SJCRH30 (cell line): ENCODE measurements at regions not wholly inside any gene's neighbourhood (a gene's known extent, or its start where the extent isn't known, plus 50 kb on each side); places are given as distances from the start of the nearest gene placed in this dataset.

Experiments
- DNase-seq, 2 experiments: peaks; one replicate each; pipeline ENCODE4 v3.0.0-alpha.2; 2015 to 2020
- H3K27ac ChIP-seq: fragments of 250-450 bp; sonication (Bioruptor Pico); 2 replicates; pipeline ENCODE4 v1.5.1; 2020; ENCODE audit warnings: mild to moderate bottlenecking, moderate library complexity
- H3K27me3 ChIP-seq: fragments of 250-450 bp; sonication (Bioruptor Pico); 2 replicates; pipeline ENCODE4 v1.5.1; 2020; ENCODE audit warnings: mild to moderate bottlenecking, moderate library complexity
- H3K36me3 ChIP-seq: fragments of 250-450 bp; sonication (Bioruptor Pico); 2 replicates; pipeline ENCODE4 v1.5.1; 2020; ENCODE audit warnings: mild to moderate bottlenecking, moderate library complexity
- H3K4me1 ChIP-seq: fragments of 250-450 bp; sonication (Bioruptor Pico); 2 replicates; pipeline ENCODE4 v1.5.1; 2020; ENCODE audit warnings: mild to moderate bottlenecking, moderate library complexity
- H3K4me3 ChIP-seq: fragments of 250-450 bp; sonication (Bioruptor Pico); 2 replicates; pipeline ENCODE4 v1.5.1; 2020; ENCODE audit warnings: mild to moderate bottlenecking, moderate library complexity
- H3K9me3 ChIP-seq: fragments of 250-450 bp; sonication (Bioruptor Pico); replicated peaks from 2 replicates; pipeline ENCODE4 v1.5.1; 2020; ENCODE audit warnings: mild to moderate bottlenecking, moderate library complexity

GRCh38 chr6:44641344-44642031 lies 254.0 kb downstream of the CDC5L start:
- DNase-seq: no peak
- Histone ChIP-seq H3K36me3 (no peaks in the 10 kb centered on the region), H3K4me1 (no peaks in the 10 kb centered on the region), H3K27ac (no peak overlapping the region), H3K4me3 (no peak overlapping the region), H3K9me3 (no peaks in the 10 kb centered on the region; the same call in 1 of the 2 replicates), H3K27me3 (no peaks in the 10 kb centered on the region)

DNA sequence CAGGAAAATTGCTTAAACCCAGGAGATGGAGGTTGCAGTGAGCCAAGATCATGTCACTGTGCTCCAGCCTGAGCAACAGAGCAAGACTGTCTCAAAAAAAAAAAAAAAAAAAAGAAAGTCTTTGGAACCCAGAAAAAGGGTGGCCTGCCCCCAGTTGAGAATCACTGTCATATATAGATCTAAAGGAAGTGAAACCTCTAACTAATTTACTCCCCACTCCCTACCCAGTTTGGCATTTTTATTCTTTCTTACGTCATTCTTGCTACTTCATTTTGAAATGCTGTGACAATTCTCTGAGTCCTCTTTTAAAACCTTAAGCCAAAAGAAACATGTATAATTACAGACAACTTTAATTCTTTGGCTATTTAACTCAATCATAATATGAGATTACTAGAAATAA lies 254.8 kb downstream of the CDC5L start:
- no peaks in the 10 kb centered on the region for H3K4me1 ChIP-seq
- H3K27me3 ChIP-seq: no peaks in the 10 kb centered on the region
- no peak overlapping the region for H3K27ac ChIP-seq
- H3K4me3 ChIP-seq: no peak overlapping the region
- no peaks in the 10 kb centered on the region for H3K36me3 ChIP-seq
- H3K9me3 ChIP-seq: no peaks in the 10 kb centered on the region; the same call in 1 of the 2 replicates
- no peak for DNase-seq

GRCh38 chr6:44642870-44643522 lies 255.5 kb downstream of the CDC5L start:
- Histone ChIP-seq H3K4me3 (no peak overlapping the region), H3K9me3 (no peaks in the 10 kb centered on the region; the same call in 1 of the 2 replicates), H3K36me3 (no peaks in the 10 kb centered on the region), H3K27me3 (no peaks in the 10 kb centered on the region), H3K4me1 (no peaks in the 10 kb centered on the region), H3K27ac (no peak overlapping the region)
- no peak for DNase-seq

GRCh38 chr6:44645276-44645675 lies 257.8 kb downstream of the CDC5L start:
- peaks cover 10% of the 10 kb centered on the region for H3K4me1 ChIP-seq
- H3K36me3 ChIP-seq: no peaks in the 10 kb centered on the region; the same call in 1 of the 2 replicates
- no peak for DNase-seq
- no peak overlapping the region for H3K4me3 ChIP-seq
- H3K27ac ChIP-seq: no peak overlapping the region
- H3K27me3 ChIP-seq: no peaks in the 10 kb centered on the region
- no peaks in the 10 kb centered on the region; the same call in 1 of the 2 replicates for H3K9me3 ChIP-seq

- Histone ChIP-seq H3K9me3 (no peaks in the 10 kb centered on the region; the same call in 1 of the 2 replicates), H3K4me1 (peaks cover 17% of the 10 kb centered on the region), H3K36me3 (no peaks in the 10 kb centered on the region; the same call in 1 of the 2 replicates), H3K27me3 (no peaks in the 10 kb centered on the region), H3K27ac (no peak overlapping the region), H3K4me3 (no peak overlapping the region)
- DNase-seq: no peak
Observed at GRCh38 chr6:44646355-44646754, 258.8 kb downstream of the CDC5L start.

- no peak for DNase-seq
- Histone ChIP-seq H3K9me3 (no peaks in the 10 kb centered on the region; the same call in 1 of the 2 replicates), H3K27me3 (no peaks in the 10 kb centered on the region), H3K27ac (no peak overlapping the region), H3K4me1 (peaks cover 47% of the 10 kb centered on the region), H3K36me3 (no peaks in the 10 kb centered on the region; the same call in 1 of the 2 replicates), H3K4me3 (no peak overlapping the region)
Observed at GRCh38 chr6:44649365-44650025, 262.0 kb downstream of the CDC5L start.

DNA sequence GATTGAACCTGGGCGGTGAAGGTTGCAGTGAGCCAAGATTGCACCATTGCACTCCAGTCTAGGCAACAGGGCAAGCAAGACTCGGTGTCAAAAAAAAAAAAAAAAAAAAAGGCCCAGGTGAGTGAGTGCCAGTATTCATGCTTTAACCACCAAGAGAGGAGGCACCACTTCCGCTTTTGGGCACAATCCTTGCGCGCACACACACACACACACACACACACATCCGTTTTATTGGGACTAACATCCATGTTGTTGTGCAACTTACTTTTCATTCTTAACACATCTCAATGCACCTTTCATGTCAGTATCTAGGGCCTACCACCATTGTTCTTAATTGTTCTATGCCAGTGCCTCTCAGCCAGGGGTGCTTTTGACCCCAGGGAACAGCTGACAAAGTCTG lies 263.0 kb downstream of the CDC5L start:
- Histone ChIP-seq H3K4me3 (no peak overlapping the region), H3K9me3 (no peaks in the 10 kb centered on the region; the same call in 1 of the 2 replicates), H3K27me3 (no peaks in the 10 kb centered on the region), H3K27ac (no peak overlapping the region), H3K36me3 (no peaks in the 10 kb centered on the region; the same call in 1 of the 2 replicates), H3K4me1 (peaks cover 57% of the 10 kb centered on the region)
- DNase-seq: no peak

GRCh38 chr6:44650947-44651346 lies 263.4 kb downstream of the CDC5L start:
- DNase-seq: no peak
- Histone ChIP-seq H3K27ac (no peak overlapping the region), H3K27me3 (no peaks in the 10 kb centered on the region), H3K9me3 (no peaks in the 10 kb centered on the region; the same call in 1 of the 2 replicates), H3K36me3 (no peaks in the 10 kb centered on the region; the same call in 1 of the 2 replicates), H3K4me1 (peaks cover 61% of the 10 kb centered on the region), H3K4me3 (no peak overlapping the region)

GRCh38 chr6:44651604-44652003 lies 264.1 kb downstream of the CDC5L start:
- no peak overlapping the region for H3K4me3 ChIP-seq
- no peaks in the 10 kb centered on the region; the same call in 1 of the 2 replicates for H3K9me3 ChIP-seq
- peak overlapping the region; percentile 86; the same call in 1 of the 2 replicates for H3K27ac ChIP-seq
- no peaks in the 10 kb centered on the region for H3K27me3 ChIP-seq
- no peak for DNase-seq
- H3K4me1 ChIP-seq: peaks cover 68% of the 10 kb centered on the region
- H3K36me3 ChIP-seq: no peaks in the 10 kb centered on the region; the same call in 1 of the 2 replicates

- Histone ChIP-seq H3K27me3 (no peaks in the 10 kb centered on the region), H3K9me3 (no peaks in the 10 kb centered on the region; the same call in 1 of the 2 replicates), H3K4me3 (no peak overlapping the region), H3K27ac (peak overlapping the region; percentile 86), H3K4me1 (peaks cover 77% of the 10 kb centered on the region), H3K36me3 (no peaks in the 10 kb centered on the region; the same call in 1 of the 2 replicates)
- DNase-seq: no peak
Observed at GRCh38 chr6:44652547-44652946, 265.0 kb downstream of the CDC5L start.

DNA sequence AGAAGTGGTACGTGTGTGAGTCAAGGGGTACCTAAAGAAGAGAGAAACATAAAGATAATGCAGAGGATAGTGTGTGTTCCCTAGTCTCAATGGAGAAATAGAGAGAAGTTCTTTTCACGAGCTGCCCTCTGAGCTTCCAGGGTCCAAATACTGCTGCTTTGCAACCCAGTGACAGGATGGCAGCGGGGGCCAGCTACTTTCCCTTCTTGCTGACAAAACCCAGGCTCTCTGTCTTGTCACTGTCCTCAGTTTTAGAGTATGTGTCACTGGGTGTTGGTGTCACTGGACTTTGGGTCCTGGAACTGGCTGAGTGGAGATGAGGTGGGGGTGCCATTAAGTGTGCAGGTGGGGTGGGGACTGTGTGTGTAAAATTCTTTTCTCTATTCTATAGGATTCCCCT lies 265.6 kb downstream of the CDC5L start:
- Histone ChIP-seq H3K4me3 (peak overlapping the region; percentile 30), H3K27me3 (no peaks in the 10 kb centered on the region), H3K36me3 (no peaks in the 10 kb centered on the region; the same call in 1 of the 2 replicates), H3K9me3 (no peaks in the 10 kb centered on the region; the same call in 1 of the 2 replicates), H3K4me1 (peaks cover 79% of the 10 kb centered on the region), H3K27ac (peak overlapping the region; percentile 86)
- DNase-seq: peak in 1 of 2 experiments; percentile 35

DNA sequence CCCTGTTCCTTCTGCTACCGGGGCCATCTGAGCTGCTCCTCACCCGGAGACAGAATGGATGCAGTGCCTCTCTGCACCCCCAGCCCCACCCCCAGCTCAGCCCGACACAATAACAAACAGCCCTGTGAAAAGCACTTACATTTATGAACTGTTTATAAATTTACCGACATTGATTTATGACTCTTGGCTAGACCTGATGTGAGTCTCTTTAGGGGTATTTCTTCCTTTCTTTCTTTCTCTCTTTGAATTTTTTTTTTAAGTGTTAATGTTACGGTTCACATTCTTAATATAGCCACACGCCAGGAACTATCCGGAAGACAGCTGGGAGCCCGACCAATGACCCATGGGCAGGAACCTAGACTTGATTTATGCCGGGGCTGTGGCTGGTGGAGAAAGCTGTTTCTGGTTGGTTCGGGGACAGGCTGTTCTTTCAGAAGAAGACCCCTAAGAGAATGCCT lies 266.3 kb downstream of the CDC5L start:
- H3K9me3 ChIP-seq: no peaks in the 10 kb centered on the region; the same call in 1 of the 2 replicates
- H3K27ac ChIP-seq: peak overlapping the region; percentile 86
- no peaks in the 10 kb centered on the region; the same call in 1 of the 2 replicates for H3K36me3 ChIP-seq
- peak overlapping the region; percentile 30 for H3K4me3 ChIP-seq
- DNase-seq: peak; percentile 91 to 95
- peaks cover 80% of the 10 kb centered on the region for H3K4me1 ChIP-seq
- H3K27me3 ChIP-seq: no peaks in the 10 kb centered on the region

- Histone ChIP-seq H3K4me1 (peaks cover 86% of the 10 kb centered on the region), H3K36me3 (no peaks in the 10 kb centered on the region), H3K27ac (peak overlapping the region; percentile 86), H3K27me3 (no peaks in the 10 kb centered on the region), H3K9me3 (no peaks in the 10 kb centered on the region), H3K4me3 (no peak overlapping the region)
- DNase-seq: peak; percentile 95 to 98
Observed at GRCh38 chr6:44655412-44656342, 268.2 kb downstream of the CDC5L start.

GRCh38 chr6:44656691-44657090 lies 269.2 kb downstream of the CDC5L start:
- Histone ChIP-seq H3K9me3 (no peaks in the 10 kb centered on the region), H3K27ac (peak overlapping the region; percentile 86), H3K27me3 (no peaks in the 10 kb centered on the region), H3K36me3 (no peaks in the 10 kb centered on the region), H3K4me3 (no peak overlapping the region), H3K4me1 (peaks cover 85% of the 10 kb centered on the region)
- DNase-seq: peak in 1 of 2 experiments; percentile 58
